ENCODE measurements at regions not wholly inside any gene's neighbourhood (a gene's known extent, or its start where the extent isn't known, plus 50 kb on each side); places are given as distances from the start of the nearest gene placed in this dataset.

GRCh38 chr14:42854061-42854460 lies 1247.4 kb downstream of the LRFN5 start:
- H3K36me3 Mint-ChIP-seq (ENCODE audit: low read depth) = no peaks in the 10 kb centered on the region
- no peak overlapping the region for H3K4me3 Mint-ChIP-seq
- no peak overlapping the region for H3K27ac Mint-ChIP-seq
- no peak for DNase-seq
- TF ChIP-seq CTCF (IDR thresholded peaks at IDR 0.05) = no peak
- no peaks in the 10 kb centered on the region for H3K9me3 Mint-ChIP-seq
- H3K27me3 Mint-ChIP-seq (ENCODE audit: low read depth, poor library complexity) = no peaks in the 10 kb centered on the region
- H3K4me1 Mint-ChIP-seq = peaks cover 12% of the 10 kb centered on the region

- no peak overlapping the region for H3K4me3 Mint-ChIP-seq
- no peak for TF ChIP-seq CTCF (IDR thresholded peaks at IDR 0.05)
- DNase-seq = no peak
- H3K4me1 Mint-ChIP-seq = no peaks in the 10 kb centered on the region
- H3K27ac Mint-ChIP-seq = no peak overlapping the region
- H3K27me3 Mint-ChIP-seq (ENCODE audit: low read depth, poor library complexity) = no peaks in the 10 kb centered on the region
- H3K9me3 Mint-ChIP-seq = peaks cover 13% of the 10 kb centered on the region
- no peaks in the 10 kb centered on the region for H3K36me3 Mint-ChIP-seq (ENCODE audit: low read depth)
These were observed 1242.0 kb downstream of the LRFN5 start for GRCh38 chr14:42848652-42849051.

- Mint-ChIP-seq H3K4me1 (no peaks in the 10 kb centered on the region), H3K4me3 (no peak overlapping the region), H3K9me3 (no peaks in the 10 kb centered on the region), H3K27ac (no peak overlapping the region), H3K36me3 (ENCODE audit: low read depth) (no peaks in the 10 kb centered on the region), H3K27me3 (ENCODE audit: low read depth, poor library complexity) (peaks cover 2% of the 10 kb centered on the region)
- DNase-seq = no peak
- no peak for TF ChIP-seq CTCF (IDR thresholded peaks at IDR 0.05)
These were observed 1208.1 kb downstream of the LRFN5 start for GRCh38 chr14:42814817-42815216.

GRCh38 chr14:42806909-42807315 lies 1200.2 kb downstream of the LRFN5 start:
- H3K4me3 Mint-ChIP-seq = no peak overlapping the region
- H3K9me3 Mint-ChIP-seq = no peaks in the 10 kb centered on the region
- H3K36me3 Mint-ChIP-seq (ENCODE audit: low read depth) = no peaks in the 10 kb centered on the region
- H3K27ac Mint-ChIP-seq = no peak overlapping the region
- peaks cover 2% of the 10 kb centered on the region for H3K27me3 Mint-ChIP-seq (ENCODE audit: low read depth, poor library complexity)
- no peak for TF ChIP-seq CTCF (IDR thresholded peaks at IDR 0.05)
- no peaks in the 10 kb centered on the region for H3K4me1 Mint-ChIP-seq
- no peak for DNase-seq

GRCh38 chr14:42804141-42804540 lies 1197.5 kb downstream of the LRFN5 start:
- no peaks in the 10 kb centered on the region for H3K36me3 Mint-ChIP-seq (ENCODE audit: low read depth)
- no peak for TF ChIP-seq CTCF (IDR thresholded peaks at IDR 0.05)
- no peak overlapping the region for H3K4me3 Mint-ChIP-seq
- H3K27me3 Mint-ChIP-seq (ENCODE audit: low read depth, poor library complexity) = no peaks in the 10 kb centered on the region
- no peaks in the 10 kb centered on the region for H3K9me3 Mint-ChIP-seq
- no peak overlapping the region for H3K27ac Mint-ChIP-seq
- DNase-seq = no peak
- H3K4me1 Mint-ChIP-seq = no peaks in the 10 kb centered on the region

- H3K4me1 Mint-ChIP-seq = no peaks in the 10 kb centered on the region
- no peak overlapping the region for H3K27ac Mint-ChIP-seq
- H3K9me3 Mint-ChIP-seq = peaks cover 9% of the 10 kb centered on the region
- TF ChIP-seq CTCF (IDR thresholded peaks at IDR 0.05) = no peak
- no peaks in the 10 kb centered on the region for H3K36me3 Mint-ChIP-seq (ENCODE audit: low read depth)
- DNase-seq = no peak
- no peak overlapping the region for H3K4me3 Mint-ChIP-seq
- H3K27me3 Mint-ChIP-seq (ENCODE audit: low read depth, poor library complexity) = no peaks in the 10 kb centered on the region
These were observed 1195.7 kb downstream of the LRFN5 start for GRCh38 chr14:42802346-42802745.

All from nephron progenitor cell (in vitro differentiated cells).